DND-41 (cell line): ENCODE measurements at regions not wholly inside any gene's neighbourhood (a gene's known extent, or its start where the extent isn't known, plus 50 kb on each side); places are given as distances from the start of the nearest gene placed in this dataset.

Experiments used
- ATAC-seq: fragments of 200-7000 bp; cut with Tn5 transposase; 3 replicates; pipeline ENCODE4 v1.9.1; 2021; ENCODE audit warnings: low read depth; ENCODE audit not compliant: insufficient read depth
- DNase-seq: peaks from one replicate; pipeline ENCODE4 v3.0.0-alpha.2; 2020
- H2AFZ ChIP-seq: 2 replicates; pipeline ENCODE4 v1.6.0; 2012; ENCODE audit warnings: low read depth, low read length
- H3K27ac ChIP-seq: 2 replicates; pipeline ENCODE4 v1.5.1; 2012; ENCODE audit warnings: low read length, inconsistent platforms
- H3K27me3 ChIP-seq: fragments of 200-600 bp; sonication (generic); 2 replicates; pipeline ENCODE4 v1.6.0; 2012; ENCODE audit warnings: low read length, mild to moderate bottlenecking, inconsistent platforms; ENCODE audit not compliant: insufficient read depth, poor library complexity
- H3K36me3 ChIP-seq: 2 replicates; pipeline ENCODE4 v1.5.1; 2012; ENCODE audit warnings: low read length, inconsistent platforms; ENCODE audit not compliant: insufficient read depth
- H3K4me1 ChIP-seq: 2 replicates; pipeline ENCODE4 v1.5.1; 2012; ENCODE audit warnings: mild to moderate bottlenecking, low read length; ENCODE audit not compliant: insufficient read depth
- H3K4me2 ChIP-seq: 2 replicates; pipeline ENCODE4 v1.6.0; 2012; ENCODE audit warnings: mild to moderate bottlenecking, moderate library complexity, low read length, inconsistent platforms; ENCODE audit not compliant: insufficient read depth
- H3K4me3 ChIP-seq, 2 experiments: fragments of 200-600 bp in 1 of 2; shearing (Covaris generic) in 1 of 2; 2 replicates each; pipeline ENCODE4 v1.5.1; 2012 to 2016; ENCODE audit warnings: inconsistent platforms in 2 of 2, low read length in 2 of 2, mild to moderate bottlenecking in 2 of 2, low read depth in 1 of 2, moderate library complexity in 1 of 2
- H3K79me2 ChIP-seq: 2 replicates; pipeline ENCODE4 v1.6.0; 2012; ENCODE audit warnings: low read length, inconsistent platforms; ENCODE audit not compliant: insufficient read depth
- H3K9ac ChIP-seq: 2 replicates; pipeline ENCODE4 v1.6.0; 2012; ENCODE audit warnings: low read depth, mild to moderate bottlenecking, inconsistent platforms, low read length, moderate library complexity
- H3K9me3 ChIP-seq: 2 replicates; pipeline ENCODE4 v1.5.1; 2012; ENCODE audit warnings: low read length, moderate library complexity, mild to moderate bottlenecking, inconsistent platforms; ENCODE audit not compliant: insufficient read depth, severe bottlenecking
- H4K20me1 ChIP-seq: 2 replicates; pipeline ENCODE4 v1.6.0; 2012; ENCODE audit warnings: low read length; ENCODE audit not compliant: insufficient read depth
- CTCF ChIP-seq: IDR thresholded peaks from 2 replicates; pipeline ENCODE4 v1.5.1; 2012; ENCODE audit warnings: borderline replicate concordance, low read length, moderate library complexity, mild to moderate bottlenecking; ENCODE audit not compliant: poor library complexity, severe bottlenecking; ENCODE audit errors: extremely low read depth
- EZH2 ChIP-seq: IDR thresholded peaks from 3 replicates; pipeline ENCODE4 v1.6.1; 2012; ENCODE audit warnings: borderline replicate concordance, low read depth, mild to moderate bottlenecking, moderate library complexity, low read length, inconsistent platforms; ENCODE audit not compliant: severe bottlenecking

GRCh38 chr9:27653957-27654356 is 80.7 kb upstream of the C9orf72 start:
- Histone ChIP-seq H3K79me2 (no peaks in the 10 kb centered on the region), H3K4me2 (no peak overlapping the region), H3K27ac (no peak overlapping the region), H3K9ac (no peak overlapping the region), H4K20me1 (no peaks in the 10 kb centered on the region), H3K4me1 (no peaks in the 10 kb centered on the region), H2AFZ (no peak overlapping the region), H3K9me3 (no peaks in the 10 kb centered on the region), H3K36me3 (no peaks in the 10 kb centered on the region), H3K4me3 (no peak overlapping the region), H3K27me3 (no peaks in the 10 kb centered on the region)
- no peak for DNase-seq
- no peak for ATAC-seq
- no peak for TF ChIP-seq CTCF

DNA sequence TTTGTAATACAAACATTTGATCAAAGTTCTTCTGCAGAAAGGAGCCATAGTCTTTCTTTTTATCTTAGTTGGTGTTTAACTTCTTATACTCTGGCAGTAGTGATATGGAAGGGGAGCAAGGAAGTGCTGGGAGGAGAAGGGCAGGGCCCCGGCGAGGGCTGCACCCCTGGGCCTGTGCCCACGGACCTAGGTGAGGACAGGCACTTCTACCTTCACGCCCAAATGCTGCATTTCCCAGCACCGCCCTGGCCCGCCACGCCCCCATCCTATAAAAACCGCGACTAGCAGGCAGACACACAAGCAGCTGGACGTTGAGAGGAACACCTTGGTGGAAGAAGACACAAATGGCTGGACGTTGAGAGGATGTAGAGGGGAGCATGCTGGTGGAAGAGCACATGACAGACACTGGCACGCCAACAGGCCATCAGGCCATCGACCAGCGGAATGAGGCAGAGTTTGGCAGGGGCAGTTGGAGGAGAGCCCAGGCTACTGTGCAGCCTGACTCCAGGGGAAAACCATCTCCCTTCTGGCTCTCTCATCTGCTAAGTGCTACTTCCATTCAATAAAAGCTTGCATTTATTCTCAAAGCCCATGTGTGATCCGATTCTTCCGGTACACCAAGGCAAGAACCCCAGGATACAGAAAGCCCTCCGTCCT is 81.5 kb upstream of the C9orf72 start:
- H3K27ac ChIP-seq: no peak overlapping the region
- no peaks in the 10 kb centered on the region for H3K79me2 ChIP-seq
- H3K27me3 ChIP-seq: no peaks in the 10 kb centered on the region
- no peaks in the 10 kb centered on the region for H4K20me1 ChIP-seq
- H2AFZ ChIP-seq: no peak overlapping the region
- H3K4me2 ChIP-seq: no peak overlapping the region
- DNase-seq (no peak), ATAC-seq (no peak)
- no peak overlapping the region for H3K4me3 ChIP-seq
- H3K9ac ChIP-seq: no peak overlapping the region
- no peaks in the 10 kb centered on the region for H3K36me3 ChIP-seq
- TF ChIP-seq EZH2 (no peak), CTCF (no peak)
- no peaks in the 10 kb centered on the region for H3K4me1 ChIP-seq
- H3K9me3 ChIP-seq: no peaks in the 10 kb centered on the region

- no peaks in the 10 kb centered on the region for H4K20me1 ChIP-seq
- no peak overlapping the region for H3K4me3 ChIP-seq
- H2AFZ ChIP-seq: no peak overlapping the region
- TF ChIP-seq EZH2 (no peak), CTCF (no peak)
- no peaks in the 10 kb centered on the region for H3K9me3 ChIP-seq
- H3K27ac ChIP-seq: no peak overlapping the region
- H3K27me3 ChIP-seq: no peaks in the 10 kb centered on the region
- no peaks in the 10 kb centered on the region for H3K36me3 ChIP-seq
- no peaks in the 10 kb centered on the region for H3K79me2 ChIP-seq
- H3K4me1 ChIP-seq: no peaks in the 10 kb centered on the region
- DNase-seq (no peak), ATAC-seq (no peak)
- H3K9ac ChIP-seq: no peak overlapping the region
- H3K4me2 ChIP-seq: no peak overlapping the region
These were observed 82.2 kb upstream of the C9orf72 start for GRCh38 chr9:27655441-27655840.

DNA sequence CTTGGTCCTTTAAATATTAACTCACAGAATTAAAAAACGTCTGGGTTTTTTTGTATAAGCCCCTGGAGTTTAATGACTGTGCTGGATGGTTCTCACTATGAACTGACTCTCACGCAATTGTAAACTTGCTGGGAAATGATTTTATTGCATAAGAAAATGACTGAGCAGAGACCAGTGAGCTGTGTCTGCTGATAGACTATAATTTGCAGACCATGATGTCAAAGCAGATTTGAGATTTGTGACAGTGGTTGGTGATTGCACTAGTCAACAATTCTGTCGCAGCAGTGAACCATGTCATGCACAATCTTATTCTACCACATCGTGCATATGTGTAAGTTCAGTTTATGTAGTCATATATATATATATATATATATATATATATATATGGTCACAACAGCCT is 85.7 kb upstream of the C9orf72 start:
- no peak overlapping the region for H3K4me2 ChIP-seq
- ATAC-seq: no peak
- H3K9ac ChIP-seq: no peak overlapping the region
- no peaks in the 10 kb centered on the region for H3K27me3 ChIP-seq
- H3K4me3 ChIP-seq: no peak overlapping the region
- no peaks in the 10 kb centered on the region for H3K79me2 ChIP-seq
- no peaks in the 10 kb centered on the region for H4K20me1 ChIP-seq
- H3K36me3 ChIP-seq: no peaks in the 10 kb centered on the region
- no peak overlapping the region for H3K27ac ChIP-seq
- no peak for DNase-seq
- H3K9me3 ChIP-seq: no peaks in the 10 kb centered on the region
- no peak for TF ChIP-seq EZH2
- TF ChIP-seq CTCF: no peak
- H2AFZ ChIP-seq: no peak overlapping the region
- no peaks in the 10 kb centered on the region for H3K4me1 ChIP-seq
